C4-2B (cell line): ENCODE measurements at regions not wholly inside any gene's neighbourhood (a gene's known extent, or its start where the extent isn't known, plus 50 kb on each side); places are given as distances from the start of the nearest gene placed in this dataset.

ENCODE experiments used
- CTCF ChIP-seq: fragments of 450-650 bp; conservative IDR thresholded peaks from 2 replicates; pipeline ENCODE4 v1.5.1; 2017; ENCODE audit warnings: mild to moderate bottlenecking
- ZFX ChIP-seq: fragments of 450-650 bp; IDR thresholded peaks from 2 replicates; pipeline ENCODE4 v1.6.1; 2017

GRCh38 chr12:97082029-97082428 is 175.0 kb downstream of the NEDD1 start:
- TF ChIP-seq CTCF (no peak), ZFX (no peak)
